ENCODE measurements at regions not wholly inside any gene's neighbourhood (a gene's known extent, or its start where the extent isn't known, plus 50 kb on each side); places are given as distances from the start of the nearest gene placed in this dataset.
A peak's percentile ranks its signal among the peaks of the same experiment; 100 is the strongest.
"Not testable (repeated sequence)": the region's sequence is repeated elsewhere in the genome, so short reads cannot be mapped to it uniquely, and the experiment has no call there.

DNA sequence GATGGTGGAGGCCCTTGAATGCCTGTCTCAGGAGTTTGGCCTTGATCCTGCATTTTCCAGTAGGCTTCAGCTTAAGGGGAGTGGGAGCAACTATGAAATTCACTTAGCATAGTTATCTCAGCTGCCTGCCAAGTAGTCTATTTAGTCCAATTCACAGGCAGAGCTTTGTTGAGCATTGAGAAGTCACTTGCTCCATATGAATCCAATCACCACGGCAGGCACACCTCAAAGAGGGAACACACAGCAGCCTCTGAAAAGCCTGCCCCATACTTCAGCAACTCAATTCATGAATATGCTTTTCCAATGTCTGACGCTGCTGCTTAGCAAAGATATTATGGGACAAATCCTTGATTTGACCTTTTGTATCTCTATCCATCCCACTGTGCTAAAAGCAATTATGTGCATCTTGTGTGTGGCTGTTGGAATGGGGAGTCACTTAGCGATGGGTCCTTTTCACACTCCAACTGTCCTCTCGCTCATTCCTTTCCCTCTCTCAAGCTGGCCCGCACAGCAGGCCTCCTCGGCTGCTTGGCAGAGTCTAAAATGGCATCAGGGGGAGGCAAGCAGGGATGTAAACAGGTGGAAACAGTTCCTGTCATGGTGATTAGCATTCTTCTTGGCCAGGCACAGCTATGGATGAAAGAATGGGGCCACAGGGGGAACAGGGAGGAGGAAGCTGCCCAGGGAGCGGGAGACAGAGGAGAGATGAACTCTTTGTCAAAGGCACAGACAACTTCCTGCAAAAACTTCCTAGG is 56.0 kb upstream of the LRPPRC start:
- DNase-seq (ENCODE audit: low read depth), result no peak

DNA sequence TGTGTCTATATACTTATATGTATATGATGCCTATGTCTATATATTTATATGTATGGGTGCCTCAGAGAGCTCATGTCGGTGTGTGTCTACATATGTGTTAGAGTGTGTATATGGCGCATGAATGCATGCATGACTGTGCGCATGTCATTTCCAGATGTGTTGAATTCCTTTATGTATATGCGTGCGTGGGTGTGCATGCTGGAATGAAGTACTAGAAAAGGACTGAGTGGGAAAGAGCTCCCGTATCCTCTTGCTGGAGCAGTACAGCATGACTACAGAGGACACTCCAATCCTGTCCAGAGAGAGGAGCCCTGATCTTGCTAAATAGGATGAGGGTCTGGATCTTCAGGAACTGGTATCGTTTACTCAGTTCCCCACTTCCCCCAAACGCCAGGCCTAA is 56.8 kb upstream of the LRPPRC start:
- no peak for DNase-seq (ENCODE audit: low read depth)

DNA sequence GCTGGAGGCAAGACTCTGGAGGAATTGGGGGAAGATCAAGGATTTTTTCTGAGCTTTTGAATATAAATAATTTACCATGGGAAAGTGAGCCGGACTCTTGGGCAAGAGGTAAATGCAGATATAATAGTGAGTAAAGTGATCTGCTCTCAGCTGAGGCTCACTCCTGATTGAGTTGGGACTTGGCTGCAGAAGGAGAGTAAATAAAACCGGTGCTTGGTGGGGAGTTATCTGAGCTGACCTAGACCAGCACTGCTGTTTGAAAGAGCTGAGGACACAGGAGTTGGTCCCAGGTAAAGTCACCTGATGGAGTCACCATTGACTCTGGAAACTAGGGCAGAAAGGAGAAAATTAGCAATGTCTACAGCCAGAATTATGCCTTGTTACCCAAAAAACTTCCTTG is 57.3 kb upstream of the LRPPRC start:
- DNase-seq (ENCODE audit: low read depth), result no peak

DNA sequence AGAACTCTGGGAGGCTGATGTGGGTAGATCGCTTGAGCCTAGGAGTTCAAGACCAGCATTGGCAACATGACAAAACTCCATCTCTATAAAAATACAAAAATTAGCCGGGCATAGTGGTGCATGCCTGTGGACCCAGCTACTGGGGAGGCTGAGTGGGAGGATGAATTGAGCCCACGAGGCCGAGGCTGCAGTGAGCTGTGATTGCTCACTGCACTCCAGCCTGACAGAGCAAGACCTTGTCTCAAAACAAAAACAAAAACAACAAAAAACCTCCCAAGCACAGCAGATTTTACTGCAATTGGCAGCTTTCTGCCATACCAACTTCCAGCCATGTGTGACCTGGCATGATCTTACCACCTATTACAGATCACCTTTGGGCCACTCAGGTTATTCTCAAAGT is 57.7 kb upstream of the LRPPRC start:
- DNase-seq (ENCODE audit: low read depth), result no peak

DNA sequence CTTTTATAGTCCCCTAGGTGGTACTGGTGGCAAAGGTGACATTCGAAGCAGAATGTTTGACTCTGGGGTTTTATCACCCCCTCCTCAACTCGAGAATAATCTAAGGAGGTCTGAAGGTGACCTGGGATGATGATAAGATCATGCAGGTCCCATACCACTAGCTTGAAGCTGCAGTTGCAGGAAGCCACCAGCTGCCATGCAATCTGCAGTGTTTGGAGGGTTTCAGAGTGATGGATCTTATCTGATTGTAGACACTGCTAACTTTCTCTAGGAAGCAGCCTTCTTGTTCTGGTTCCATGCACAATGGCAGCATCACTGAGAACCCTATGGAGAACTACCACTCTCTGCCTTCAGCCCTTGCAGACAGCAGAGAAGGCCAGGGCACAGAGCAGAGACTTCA is 59.4 kb upstream of the LRPPRC start:
- no peak for DNase-seq (ENCODE audit: low read depth)

DNA sequence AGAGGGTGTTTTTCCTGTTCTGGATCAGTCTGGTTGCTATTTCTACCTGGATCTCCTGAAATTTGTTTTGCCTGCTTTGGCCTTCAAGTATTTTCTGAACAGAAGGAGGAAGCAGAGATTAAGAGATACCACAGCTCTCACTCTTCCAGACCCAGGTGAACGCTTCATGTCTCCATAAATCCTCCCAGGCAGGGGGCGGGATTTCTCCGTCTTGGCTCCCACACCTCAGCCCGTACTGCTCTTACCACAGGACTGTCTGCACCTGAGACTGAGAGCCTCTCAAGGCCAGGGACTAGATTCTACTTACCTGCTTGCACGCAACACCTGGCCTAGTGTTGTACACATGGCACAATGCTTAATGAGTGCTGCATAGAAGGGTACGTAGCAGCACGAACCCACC is 59.9 kb upstream of the LRPPRC start:
- DNase-seq (ENCODE audit: low read depth), result no peak

DNA sequence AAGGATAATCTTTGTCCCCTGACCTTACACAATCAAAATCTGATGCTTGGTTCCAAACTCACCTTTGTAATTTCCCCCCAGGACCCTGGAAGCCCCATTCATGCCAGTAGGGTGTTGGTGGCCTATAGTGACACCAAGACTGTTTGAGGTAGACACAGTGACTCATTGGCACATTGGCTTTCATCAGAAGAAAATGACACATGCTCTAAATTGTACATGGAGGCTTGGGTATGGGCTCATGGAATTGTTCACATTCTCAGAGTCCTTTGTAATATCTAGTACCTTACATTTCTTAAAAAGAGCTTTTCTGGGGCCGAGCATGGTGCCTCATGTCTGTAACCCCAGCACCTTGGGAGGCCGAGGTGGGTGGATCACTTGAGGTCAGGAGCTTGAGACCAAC is 61.2 kb upstream of the LRPPRC start:
- no peak for DNase-seq (ENCODE audit: low read depth)

DNA sequence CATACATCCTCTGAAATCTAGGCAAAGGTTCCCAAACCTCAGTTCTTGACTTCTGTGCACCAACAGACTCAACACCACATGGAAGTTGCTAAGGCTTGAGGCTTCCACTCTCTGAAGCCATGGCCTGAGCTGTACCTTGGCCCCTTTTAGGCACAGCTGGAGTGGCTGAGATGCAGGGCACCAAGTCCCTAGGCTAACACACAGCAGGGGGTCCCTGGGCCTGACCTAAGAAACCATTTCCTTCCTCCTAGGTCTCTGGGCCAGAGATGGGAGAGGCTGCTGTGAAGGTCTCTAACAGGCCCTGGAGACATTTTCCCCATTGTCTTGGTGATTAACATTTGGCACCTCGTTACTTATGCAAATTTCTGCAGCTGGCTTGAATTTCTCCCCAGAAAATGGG is 64.5 kb upstream of the LRPPRC start:
- DNase-seq (ENCODE audit: low read depth), result not testable (repeated sequence)

DNA sequence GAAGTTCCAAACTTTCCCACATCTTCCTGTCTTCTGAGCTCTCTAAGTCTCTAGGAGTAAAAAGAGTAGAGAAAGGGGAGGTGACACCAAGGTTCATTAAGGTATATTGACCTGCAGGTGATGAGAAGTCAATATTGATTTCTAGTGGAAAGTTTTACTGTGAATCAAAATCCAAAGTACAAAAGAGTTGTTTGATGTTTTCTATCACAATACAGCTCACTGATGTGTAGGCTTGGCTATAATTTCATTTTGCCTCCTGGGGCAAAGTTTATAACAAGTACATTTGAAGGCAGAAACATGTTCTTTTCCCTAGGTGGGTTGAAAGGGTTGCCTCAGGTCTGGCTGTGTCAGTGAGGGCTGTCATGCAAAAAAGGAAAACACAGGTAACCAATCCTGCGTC is 65.2 kb upstream of the LRPPRC start:
- DNase-seq (ENCODE audit: low read depth), result no peak

DNA sequence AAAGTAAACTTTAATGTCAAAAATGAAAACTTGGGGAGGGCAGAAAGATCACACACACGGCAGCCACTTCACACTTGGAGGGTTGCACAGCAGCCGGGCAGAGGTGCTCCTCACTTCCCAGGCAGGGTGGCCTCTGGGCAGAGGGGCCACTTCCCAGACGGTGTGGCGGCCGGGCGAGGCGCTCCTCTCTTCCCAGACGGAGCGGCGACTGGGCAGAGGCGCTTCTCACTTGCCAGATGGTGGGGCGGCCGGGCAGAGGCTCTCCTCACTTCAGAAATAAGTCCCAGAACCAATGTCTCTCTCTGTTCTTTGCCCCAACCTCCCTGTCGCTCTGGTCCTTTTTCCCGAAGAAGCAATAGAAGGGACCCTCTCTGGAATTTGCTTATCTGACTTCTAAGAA is 65.7 kb upstream of the LRPPRC start:
- no peak for DNase-seq (ENCODE audit: low read depth)

DNA sequence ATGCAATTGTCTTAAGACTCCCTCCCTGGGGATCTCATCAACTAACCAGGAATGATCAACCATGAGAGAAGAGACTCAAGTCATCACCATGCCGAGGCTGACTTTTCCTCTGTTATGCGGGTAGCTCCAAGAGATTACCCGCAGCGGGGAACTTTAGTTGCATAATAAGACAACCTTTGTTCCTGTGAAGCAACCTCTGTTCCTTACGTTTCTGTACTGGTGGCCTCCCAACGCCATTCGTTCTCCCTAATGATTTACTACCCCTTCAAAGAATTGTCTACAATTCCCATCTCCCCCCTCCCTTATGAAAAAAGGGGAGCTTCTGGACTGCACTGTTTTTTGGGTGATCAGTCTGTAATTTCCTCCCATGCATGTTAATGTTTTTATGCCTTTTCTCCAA is 66.1 kb upstream of the LRPPRC start:
- no peak for DNase-seq (ENCODE audit: low read depth)

DNA sequence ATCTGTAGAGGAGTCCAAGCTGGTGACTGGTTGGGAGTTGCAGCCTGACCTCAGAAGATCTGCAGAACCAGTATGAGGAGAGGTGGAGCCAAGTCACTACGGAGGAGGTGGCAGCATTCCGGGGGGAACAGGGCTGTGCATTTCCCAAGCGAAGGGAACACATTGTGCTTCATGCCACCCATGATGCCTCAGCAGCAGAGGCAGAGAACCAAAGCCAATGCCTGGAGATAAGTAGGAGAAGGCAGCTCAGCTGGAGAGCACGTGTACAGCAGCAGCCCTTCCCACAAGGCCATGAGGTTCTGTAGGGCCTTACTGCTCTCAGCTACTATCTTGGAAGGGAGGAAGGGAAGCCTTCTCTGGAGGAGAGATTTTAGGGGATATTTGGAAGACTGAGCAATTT is 67.2 kb upstream of the LRPPRC start:
- DNase-seq (ENCODE audit: low read depth), result no peak

DNA sequence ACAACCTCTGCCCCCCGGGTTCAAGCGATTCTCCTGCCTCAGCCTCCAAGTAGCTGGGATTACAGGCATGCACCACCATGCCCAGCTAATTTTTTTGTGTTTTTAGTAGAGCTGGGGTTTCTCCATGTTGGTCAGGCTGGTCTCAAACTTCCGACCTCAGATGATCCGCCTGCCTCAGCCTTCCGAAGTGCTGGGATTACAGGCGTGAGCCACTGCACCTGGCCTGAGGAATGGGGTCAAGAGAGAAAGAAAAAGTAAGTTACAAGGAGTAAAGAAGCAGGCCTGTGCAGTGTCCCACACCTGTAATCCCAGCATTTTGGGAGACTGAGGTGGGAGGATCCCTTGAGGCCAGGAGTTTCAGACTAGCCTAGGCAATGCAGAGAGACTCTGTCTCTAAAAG is 68.5 kb upstream of the LRPPRC start:
- DNase-seq (ENCODE audit: low read depth), result not testable (repeated sequence)

DNA sequence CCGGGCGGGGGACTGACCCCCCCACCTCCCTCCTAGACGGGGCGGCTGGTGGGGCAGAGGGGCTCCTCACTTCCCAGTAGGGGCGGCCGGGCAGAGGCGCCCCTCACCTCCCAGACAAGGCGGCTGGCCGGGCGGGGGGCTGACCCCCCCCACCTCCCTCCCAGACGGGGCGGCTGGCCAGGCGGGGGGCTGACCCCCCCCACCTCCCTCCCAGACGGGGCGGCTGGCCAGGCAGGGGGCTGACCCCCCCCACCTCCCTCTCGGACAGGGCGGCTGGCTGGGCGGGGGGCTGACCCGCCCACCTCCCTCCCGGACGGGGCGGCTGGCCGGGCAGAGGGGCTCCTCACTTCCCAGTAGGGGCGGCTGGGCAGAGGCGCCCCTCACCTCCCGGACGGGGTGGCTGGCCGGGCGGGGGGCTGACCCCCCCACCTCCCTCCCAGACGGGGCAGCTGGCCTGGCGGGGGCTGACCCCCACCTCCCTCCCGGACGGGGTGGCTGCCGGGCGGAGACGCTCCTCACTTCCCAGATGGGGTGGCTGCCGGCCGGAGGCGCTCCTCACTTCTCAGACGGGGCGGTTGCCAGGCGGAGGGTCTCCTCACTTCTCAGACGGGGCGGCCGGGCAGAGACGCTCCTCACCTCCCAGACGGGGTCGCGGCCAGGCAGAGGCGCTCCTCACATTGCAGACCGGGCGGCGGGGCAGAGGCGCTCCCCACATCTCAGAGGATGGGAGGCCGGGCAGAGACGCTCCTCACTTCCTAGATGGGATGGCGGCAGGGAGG is 71.4 kb upstream of the LRPPRC start:
- not testable (repeated sequence) for DNase-seq (ENCODE audit: low read depth)

DNA sequence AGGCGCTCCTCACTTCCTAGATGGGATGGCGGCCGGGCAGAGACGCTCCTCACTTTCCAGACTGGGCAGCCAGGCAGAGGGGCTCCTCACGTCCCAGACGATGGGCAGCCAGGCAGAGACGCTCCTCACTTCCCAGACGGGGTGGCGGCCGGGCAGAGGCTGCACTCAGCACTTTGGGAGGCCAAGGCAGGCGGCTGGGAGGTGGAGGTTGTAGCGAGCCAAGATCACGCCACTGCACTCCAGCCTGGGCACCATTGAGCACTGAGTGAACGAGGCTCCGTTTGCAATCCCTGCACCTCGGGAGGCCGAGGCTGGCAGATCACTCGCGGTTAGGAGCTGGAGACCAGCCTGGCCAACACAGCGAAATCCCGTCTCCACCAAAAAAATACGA is 72.0 kb upstream of the LRPPRC start:
- DNase-seq (ENCODE audit: low read depth), result not testable (repeated sequence)

DNA sequence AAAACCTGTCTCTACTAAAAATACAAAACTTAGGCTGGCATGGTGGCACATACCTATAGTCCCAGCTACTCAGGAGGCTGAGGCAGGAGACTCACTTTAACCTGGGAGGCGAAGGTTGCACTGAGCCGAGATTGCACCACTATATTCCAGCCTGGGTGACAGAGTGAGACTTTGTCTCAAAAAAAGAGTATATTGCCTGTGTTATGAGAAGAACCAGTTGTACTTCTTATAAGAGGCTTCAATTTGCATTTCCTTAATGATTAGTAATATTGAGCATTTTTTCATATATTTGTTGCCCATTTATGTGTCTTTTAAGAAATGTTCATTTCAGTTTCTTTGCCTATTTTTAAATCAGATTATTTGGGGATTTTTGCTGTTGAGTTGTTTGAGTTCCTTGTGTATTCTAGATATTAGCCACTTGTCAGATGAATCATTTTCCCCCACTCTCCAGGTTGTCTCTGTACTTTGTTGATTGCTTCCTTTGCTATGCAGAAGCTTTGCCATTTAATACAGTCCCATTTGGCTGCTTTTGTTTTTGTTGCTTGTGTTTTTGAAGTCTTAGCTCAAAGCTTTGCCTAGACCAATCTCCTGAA is 75.8 kb upstream of the LRPPRC start:
- DNase-seq (ENCODE audit: low read depth), result no peak

DNA sequence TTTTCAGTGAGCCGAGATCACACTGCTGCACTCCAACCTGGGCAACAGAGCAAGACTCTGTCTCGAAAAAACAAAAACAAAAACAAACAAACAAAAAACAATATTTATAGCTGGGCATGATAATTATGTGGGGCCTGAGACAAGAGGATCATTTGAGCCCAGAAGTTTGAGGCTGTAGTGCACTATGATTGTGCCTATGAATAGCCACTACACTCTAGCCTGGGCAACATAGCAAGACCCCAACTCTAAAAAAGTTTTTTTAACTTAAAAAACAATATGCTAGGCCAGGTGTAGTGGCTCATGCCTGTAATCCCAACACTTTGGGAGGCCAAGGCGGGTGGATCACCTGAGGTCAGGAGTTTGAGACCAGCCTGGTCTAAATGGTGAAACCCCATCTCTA is 77.9 kb upstream of the LRPPRC start:
- DNase-seq (ENCODE audit: low read depth), result not testable (repeated sequence)

DNA sequence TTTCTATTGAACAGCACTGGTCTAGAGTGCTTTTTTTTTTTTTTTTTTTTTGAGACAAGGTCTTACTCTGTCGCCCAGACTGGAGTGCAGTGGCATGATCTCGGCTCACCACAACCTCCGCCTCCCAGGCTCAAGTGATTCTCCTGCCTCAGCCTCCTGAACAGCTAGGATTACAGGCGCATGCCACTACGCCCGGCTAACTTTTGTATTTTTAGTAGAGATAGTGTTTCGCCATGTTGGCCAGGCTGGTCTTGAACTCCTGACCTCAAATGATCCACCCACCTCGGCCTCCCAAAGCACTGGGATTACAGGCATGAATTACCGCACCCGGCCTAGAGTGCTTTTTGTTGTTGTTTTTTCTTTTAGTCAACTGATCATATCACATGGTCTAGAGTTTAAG is 79.0 kb upstream of the LRPPRC start:
- DNase-seq (ENCODE audit: low read depth), result not testable (repeated sequence)

DNA sequence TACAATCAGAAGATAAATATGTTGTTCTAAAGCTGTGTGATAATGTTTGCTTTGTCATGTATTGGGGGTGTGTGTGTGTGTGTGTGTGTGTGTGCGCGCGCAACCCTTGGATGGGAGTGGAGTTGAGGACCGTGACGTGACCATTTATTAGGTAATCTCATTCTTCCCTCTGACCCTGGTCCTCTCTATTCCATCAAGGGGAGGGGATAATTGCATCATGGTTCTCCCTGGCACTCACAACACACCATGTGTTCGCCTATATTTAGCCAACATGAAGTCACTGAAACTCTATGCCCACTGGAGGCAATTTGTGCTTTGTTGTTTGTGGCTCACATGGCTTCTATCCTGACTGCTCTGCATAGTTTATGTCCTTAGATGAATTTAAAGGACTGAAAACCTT is 79.8 kb upstream of the LRPPRC start:
- DNase-seq (ENCODE audit: low read depth), result peak; percentile 49

DNA sequence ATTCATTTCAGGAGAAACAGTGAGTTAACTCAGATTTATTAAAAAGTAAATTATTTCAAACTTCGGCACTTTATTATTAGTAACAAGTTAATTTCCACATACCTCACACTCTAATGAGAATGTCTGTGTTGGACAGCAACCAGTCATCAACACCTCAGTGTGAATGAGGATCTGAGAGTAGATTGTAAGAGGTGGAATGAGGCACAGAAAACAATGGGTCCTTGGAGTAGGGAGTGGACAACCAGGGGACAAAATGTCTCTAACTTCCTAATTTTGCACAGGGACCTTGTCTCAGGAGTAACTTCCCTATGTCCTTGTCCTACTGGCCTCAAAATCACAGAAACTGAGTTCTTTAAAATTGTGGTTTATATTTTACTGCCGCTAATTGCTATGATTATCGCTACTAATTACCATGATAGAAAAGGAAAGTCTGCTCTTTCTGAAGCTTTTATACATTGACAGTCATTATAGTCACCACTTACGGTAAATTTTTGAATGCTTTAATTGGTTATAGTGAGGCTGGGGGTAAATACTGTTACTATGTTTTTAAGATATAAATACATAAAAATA is 82.2 kb upstream of the LRPPRC start:
- no peak for DNase-seq (ENCODE audit: low read depth)

DNA sequence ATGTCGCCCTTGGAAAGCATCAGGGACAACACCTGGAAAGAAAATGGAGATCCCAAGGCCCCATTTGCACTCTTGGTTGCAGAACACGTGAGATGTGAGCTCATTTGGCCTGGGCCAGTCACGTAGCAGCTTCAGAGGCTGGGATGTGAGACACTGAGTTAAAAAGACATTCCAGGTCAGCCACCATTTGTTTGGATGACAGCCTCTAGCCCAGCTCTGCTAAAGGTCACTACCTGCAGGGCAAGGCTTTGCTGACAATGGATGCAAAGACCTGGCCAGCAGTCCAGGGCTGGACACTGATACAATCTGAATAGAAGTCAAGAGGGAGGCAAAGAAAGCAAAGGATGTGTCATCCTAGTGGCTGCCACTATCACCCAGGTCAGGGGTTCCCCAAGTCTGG is 83.9 kb upstream of the LRPPRC start:
- DNase-seq (ENCODE audit: low read depth), result no peak

DNA sequence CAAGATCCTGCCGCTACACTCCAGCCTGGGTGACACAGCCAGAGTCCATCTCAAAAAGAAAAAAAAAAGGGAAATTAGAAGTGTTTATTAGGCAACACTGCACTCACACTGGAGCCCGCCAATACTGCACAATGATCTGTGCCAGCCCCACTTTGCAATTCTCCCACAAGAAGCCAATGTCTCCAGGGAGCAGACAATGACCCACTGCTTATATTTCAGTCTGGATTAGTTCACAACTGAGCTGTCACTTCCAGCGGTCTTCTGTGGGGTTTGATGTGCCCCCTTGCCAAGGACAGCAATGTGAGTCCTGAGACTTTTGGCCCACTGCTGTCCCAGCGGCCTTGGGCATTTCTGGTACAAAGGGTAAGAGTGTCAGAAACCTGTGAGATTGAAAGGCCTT is 85.6 kb upstream of the PPM1B start:
- DNase-seq (ENCODE audit: low read depth), result no peak

DNA sequence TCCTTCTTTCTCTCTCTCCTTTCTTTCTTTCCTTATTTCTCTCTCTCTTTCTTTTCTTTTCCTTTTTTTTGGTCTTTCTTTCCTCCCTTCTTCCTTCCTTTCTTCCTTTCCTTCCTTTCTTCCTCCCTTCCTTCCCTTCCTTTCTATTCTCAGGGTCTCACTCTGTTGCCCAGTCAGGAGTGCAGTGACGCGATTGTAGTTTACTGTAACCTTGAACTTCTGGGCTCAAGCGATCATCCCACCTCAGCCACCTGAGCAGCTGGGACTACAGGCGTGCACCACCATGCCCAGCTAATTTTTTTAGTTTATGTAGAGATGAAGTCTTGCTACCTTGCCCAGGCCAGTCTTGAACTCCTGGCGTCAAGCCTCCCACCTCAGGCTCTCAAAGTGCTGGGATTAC is 83.8 kb upstream of the PPM1B start:
- DNase-seq (ENCODE audit: low read depth), result no peak
